ENCODE measurements at regions not wholly inside any gene's neighbourhood (a gene's known extent, or its start where the extent isn't known, plus 50 kb on each side); places are given as distances from the start of the nearest gene placed in this dataset.

DNA sequence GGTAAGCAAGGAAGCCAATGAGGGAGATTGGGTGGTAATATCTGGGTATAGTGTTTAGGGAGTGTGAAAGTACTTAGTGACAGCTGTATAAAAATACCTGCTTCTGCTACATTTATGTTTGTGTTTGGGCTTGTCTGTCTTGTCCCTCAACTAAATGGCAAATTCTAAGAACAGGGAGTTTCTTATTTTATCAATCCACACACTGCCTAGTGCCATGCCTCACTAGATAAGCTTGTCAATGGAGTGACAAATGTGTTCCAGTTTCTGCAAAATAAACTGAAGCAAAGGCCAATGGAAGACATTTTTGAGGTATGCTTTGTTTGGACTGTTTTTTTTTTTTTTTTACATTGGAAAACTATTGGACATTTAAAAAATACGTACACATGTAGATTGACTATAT is 418.0 kb downstream of the SH2D1A start (continued):
- no peak for TF ChIP-seq TOE1 (IDR thresholded peaks at IDR 0.05; ENCODE audit: borderline replicate concordance)
- no peak for TF ChIP-seq TOE1 (CRISPR knock-in tag; IDR thresholded peaks at IDR 0.05; ENCODE audit: borderline replicate concordance, low read depth)
- TF ChIP-seq ILF3 (IDR thresholded peaks at IDR 0.05; ENCODE audit: borderline replicate concordance), result no peak
- TF ChIP-seq GABPA (tag; conservative IDR thresholded peaks at IDR 0.05; ENCODE audit: low read depth), result no peak
- TF ChIP-seq, protein P1, sequence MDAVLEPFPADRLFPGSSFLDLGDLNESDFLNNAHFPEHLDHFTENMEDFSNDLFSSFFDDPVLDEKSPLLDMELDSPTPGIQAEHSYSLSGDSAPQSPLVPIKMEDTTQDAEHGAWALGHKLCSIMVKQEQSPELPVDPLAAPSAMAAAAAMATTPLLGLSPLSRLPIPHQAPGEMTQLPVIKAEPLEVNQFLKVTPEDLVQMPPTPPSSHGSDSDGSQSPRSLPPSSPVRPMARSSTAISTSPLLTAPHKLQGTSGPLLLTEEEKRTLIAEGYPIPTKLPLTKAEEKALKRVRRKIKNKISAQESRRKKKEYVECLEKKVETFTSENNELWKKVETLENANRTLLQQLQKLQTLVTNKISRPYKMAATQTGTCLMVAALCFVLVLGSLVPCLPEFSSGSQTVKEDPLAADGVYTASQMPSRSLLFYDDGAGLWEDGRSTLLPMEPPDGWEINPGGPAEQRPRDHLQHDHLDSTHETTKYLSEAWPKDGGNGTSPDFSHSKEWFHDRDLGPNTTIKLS (IDR thresholded peaks at IDR 0.05; ENCODE audit: borderline replicate concordance, low read depth), result no peak
- no peak for TF ChIP-seq E4F1 (CRISPR knock-in tag; IDR thresholded peaks at IDR 0.05; ENCODE audit: borderline replicate concordance)
- TF ChIP-seq BDP1 (IDR thresholded peaks at IDR 0.05; ENCODE audit: insufficient read depth, insufficient read length), result no peak
- TF ChIP-seq, protein P2, sequence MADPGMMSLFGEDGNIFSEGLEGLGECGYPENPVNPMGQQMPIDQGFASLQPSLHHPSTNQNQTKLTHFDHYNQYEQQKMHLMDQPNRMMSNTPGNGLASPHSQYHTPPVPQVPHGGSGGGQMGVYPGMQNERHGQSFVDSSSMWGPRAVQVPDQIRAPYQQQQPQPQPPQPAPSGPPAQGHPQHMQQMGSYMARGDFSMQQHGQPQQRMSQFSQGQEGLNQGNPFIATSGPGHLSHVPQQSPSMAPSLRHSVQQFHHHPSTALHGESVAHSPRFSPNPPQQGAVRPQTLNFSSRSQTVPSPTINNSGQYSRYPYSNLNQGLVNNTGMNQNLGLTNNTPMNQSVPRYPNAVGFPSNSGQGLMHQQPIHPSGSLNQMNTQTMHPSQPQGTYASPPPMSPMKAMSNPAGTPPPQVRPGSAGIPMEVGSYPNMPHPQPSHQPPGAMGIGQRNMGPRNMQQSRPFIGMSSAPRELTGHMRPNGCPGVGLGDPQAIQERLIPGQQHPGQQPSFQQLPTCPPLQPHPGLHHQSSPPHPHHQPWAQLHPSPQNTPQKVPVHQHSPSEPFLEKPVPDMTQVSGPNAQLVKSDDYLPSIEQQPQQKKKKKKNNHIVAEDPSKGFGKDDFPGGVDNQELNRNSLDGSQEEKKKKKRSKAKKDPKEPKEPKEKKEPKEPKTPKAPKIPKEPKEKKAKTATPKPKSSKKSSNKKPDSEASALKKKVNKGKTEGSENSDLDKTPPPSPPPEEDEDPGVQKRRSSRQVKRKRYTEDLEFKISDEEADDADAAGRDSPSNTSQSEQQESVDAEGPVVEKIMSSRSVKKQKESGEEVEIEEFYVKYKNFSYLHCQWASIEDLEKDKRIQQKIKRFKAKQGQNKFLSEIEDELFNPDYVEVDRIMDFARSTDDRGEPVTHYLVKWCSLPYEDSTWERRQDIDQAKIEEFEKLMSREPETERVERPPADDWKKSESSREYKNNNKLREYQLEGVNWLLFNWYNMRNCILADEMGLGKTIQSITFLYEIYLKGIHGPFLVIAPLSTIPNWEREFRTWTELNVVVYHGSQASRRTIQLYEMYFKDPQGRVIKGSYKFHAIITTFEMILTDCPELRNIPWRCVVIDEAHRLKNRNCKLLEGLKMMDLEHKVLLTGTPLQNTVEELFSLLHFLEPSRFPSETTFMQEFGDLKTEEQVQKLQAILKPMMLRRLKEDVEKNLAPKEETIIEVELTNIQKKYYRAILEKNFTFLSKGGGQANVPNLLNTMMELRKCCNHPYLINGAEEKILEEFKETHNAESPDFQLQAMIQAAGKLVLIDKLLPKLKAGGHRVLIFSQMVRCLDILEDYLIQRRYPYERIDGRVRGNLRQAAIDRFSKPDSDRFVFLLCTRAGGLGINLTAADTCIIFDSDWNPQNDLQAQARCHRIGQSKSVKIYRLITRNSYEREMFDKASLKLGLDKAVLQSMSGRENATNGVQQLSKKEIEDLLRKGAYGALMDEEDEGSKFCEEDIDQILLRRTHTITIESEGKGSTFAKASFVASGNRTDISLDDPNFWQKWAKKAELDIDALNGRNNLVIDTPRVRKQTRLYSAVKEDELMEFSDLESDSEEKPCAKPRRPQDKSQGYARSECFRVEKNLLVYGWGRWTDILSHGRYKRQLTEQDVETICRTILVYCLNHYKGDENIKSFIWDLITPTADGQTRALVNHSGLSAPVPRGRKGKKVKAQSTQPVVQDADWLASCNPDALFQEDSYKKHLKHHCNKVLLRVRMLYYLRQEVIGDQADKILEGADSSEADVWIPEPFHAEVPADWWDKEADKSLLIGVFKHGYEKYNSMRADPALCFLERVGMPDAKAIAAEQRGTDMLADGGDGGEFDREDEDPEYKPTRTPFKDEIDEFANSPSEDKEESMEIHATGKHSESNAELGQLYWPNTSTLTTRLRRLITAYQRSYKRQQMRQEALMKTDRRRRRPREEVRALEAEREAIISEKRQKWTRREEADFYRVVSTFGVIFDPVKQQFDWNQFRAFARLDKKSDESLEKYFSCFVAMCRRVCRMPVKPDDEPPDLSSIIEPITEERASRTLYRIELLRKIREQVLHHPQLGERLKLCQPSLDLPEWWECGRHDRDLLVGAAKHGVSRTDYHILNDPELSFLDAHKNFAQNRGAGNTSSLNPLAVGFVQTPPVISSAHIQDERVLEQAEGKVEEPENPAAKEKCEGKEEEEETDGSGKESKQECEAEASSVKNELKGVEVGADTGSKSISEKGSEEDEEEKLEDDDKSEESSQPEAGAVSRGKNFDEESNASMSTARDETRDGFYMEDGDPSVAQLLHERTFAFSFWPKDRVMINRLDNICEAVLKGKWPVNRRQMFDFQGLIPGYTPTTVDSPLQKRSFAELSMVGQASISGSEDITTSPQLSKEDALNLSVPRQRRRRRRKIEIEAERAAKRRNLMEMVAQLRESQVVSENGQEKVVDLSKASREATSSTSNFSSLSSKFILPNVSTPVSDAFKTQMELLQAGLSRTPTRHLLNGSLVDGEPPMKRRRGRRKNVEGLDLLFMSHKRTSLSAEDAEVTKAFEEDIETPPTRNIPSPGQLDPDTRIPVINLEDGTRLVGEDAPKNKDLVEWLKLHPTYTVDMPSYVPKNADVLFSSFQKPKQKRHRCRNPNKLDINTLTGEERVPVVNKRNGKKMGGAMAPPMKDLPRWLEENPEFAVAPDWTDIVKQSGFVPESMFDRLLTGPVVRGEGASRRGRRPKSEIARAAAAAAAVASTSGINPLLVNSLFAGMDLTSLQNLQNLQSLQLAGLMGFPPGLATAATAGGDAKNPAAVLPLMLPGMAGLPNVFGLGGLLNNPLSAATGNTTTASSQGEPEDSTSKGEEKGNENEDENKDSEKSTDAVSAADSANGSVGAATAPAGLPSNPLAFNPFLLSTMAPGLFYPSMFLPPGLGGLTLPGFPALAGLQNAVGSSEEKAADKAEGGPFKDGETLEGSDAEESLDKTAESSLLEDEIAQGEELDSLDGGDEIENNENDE (IDR thresholded peaks at IDR 0.05; ENCODE audit: low read depth, low read length), result no peak
- TF ChIP-seq, protein P3, sequence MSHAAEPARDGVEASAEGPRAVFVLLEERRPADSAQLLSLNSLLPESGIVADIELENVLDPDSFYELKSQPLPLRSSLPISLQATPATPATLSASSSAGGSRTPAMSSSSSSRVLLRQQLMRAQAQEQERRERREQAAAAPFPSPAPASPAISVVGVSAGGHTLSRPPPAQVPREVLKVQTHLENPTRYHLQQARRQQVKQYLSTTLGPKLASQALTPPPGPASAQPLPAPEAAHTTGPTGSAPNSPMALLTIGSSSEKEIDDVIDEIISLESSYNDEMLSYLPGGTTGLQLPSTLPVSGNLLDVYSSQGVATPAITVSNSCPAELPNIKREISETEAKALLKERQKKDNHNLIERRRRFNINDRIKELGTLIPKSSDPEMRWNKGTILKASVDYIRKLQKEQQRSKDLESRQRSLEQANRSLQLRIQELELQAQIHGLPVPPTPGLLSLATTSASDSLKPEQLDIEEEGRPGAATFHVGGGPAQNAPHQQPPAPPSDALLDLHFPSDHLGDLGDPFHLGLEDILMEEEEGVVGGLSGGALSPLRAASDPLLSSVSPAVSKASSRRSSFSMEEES (CRISPR knock-in tag; IDR thresholded peaks at IDR 0.05), result no peak
- TF ChIP-seq ZNF384 (IDR thresholded peaks at IDR 0.05; ENCODE audit: low read depth, low read length), result no peak

Measured in K562 (cell line).